Keratinocyte (primary cell): ENCODE measurements at regions not wholly inside any gene's neighbourhood (a gene's known extent, or its start where the extent isn't known, plus 50 kb on each side); places are given as distances from the start of the nearest gene placed in this dataset.

Experiments used
- DNase-seq: peaks from one replicate; pipeline ENCODE4 v3.0.0-alpha.2; 2011; ENCODE audit warnings: low read depth, missing footprints, low spot score
- FAIRE-seq: peaks from 2 replicates; lab custom pipeline; 2011; peaks lifted over from hg19 to GRCh38; lab: Jason Lieb, UNC
- H2AFZ ChIP-seq: 2 replicates; pipeline ENCODE4 v1.6.0; 2012; ENCODE audit warnings: low read length, control low read depth, inconsistent platforms; ENCODE audit not compliant: control insufficient read depth
- H3K27ac ChIP-seq: 2 replicates; pipeline ENCODE4 v1.5.1; 2011; ENCODE audit warnings: low read length; ENCODE audit not compliant: control insufficient read depth, insufficient read depth
- H3K27me3 ChIP-seq: 3 replicates; pipeline ENCODE4 v1.6.0; 2011; ENCODE audit warnings: low read length; ENCODE audit not compliant: control insufficient read depth, insufficient read depth; ENCODE audit errors: extremely low read depth
- H3K36me3 ChIP-seq, 2 experiments: 2 replicates in 1 of 2; 3 replicates in 1 of 2; pipeline ENCODE4 v1.5.1; 2011; ENCODE audit warnings: low read length in 2 of 2, mild to moderate bottlenecking in 1 of 2; ENCODE audit not compliant: control insufficient read depth in 2 of 2, insufficient read depth in 2 of 2; ENCODE audit errors: extremely low read depth in 1 of 2
- H3K4me1 ChIP-seq: 3 replicates; pipeline ENCODE4 v1.5.1; 2011; ENCODE audit warnings: low read length; ENCODE audit not compliant: control insufficient read depth, insufficient read depth; ENCODE audit errors: extremely low read depth
- H3K4me2 ChIP-seq: 3 replicates; pipeline ENCODE4 v1.6.0; 2011; ENCODE audit warnings: low read depth, low read length; ENCODE audit not compliant: control insufficient read depth, insufficient read depth; ENCODE audit errors: extremely low read depth
- H3K4me3 ChIP-seq, 3 experiments: fragments of 200-600 bp in 1 of 3; sonication (generic) in 1 of 3; 2 replicates in 2 of 3; 3 replicates in 1 of 3; pipeline ENCODE4 v1.5.1; 2011 to 2016; ENCODE audit warnings: low read length in 3 of 3, mild to moderate bottlenecking in 3 of 3, control low read depth in 2 of 3, inconsistent platforms in 1 of 3, low read depth in 1 of 3, mixed read lengths in 1 of 3, mixed run types in 1 of 3, moderate library complexity in 1 of 3; ENCODE audit not compliant: control insufficient read depth in 2 of 3, insufficient read depth in 2 of 3; ENCODE audit errors: extremely low read depth in 1 of 3
- H3K79me2 ChIP-seq: 2 replicates; pipeline ENCODE4 v1.6.0; 2012; ENCODE audit warnings: low read length; ENCODE audit not compliant: control insufficient read depth, insufficient read depth
- H3K9ac ChIP-seq: 3 replicates; pipeline ENCODE4 v1.6.0; 2011; ENCODE audit warnings: low read length; ENCODE audit not compliant: control insufficient read depth, insufficient read depth; ENCODE audit errors: extremely low read depth
- H3K9me1 ChIP-seq: 3 replicates; pipeline ENCODE4 v1.6.0; 2011; ENCODE audit warnings: low read length; ENCODE audit not compliant: control insufficient read depth, insufficient read depth; ENCODE audit errors: extremely low read depth
- H3K9me3 ChIP-seq: 2 replicates; pipeline ENCODE4 v1.5.1; 2012; ENCODE audit warnings: low read depth, low read length; ENCODE audit not compliant: control insufficient read depth
- H4K20me1 ChIP-seq: 3 replicates; pipeline ENCODE4 v1.6.0; 2011; ENCODE audit warnings: low read length; ENCODE audit not compliant: control insufficient read depth, insufficient read depth; ENCODE audit errors: extremely low read depth
- EZH2 ChIP-seq: IDR thresholded peaks from one replicate; pipeline ENCODE4 v1.6.1; 2012; ENCODE audit warnings: inconsistent platforms, mild to moderate bottlenecking, low read length, moderate library complexity
- dilution Hi-C: fragments of 300-500 bp; cut with MboI; formaldehyde crosslinking; loops from one replicate; pipeline ENCODE4 v1.7.0; 2020; ENCODE audit warnings: low sequenced_read_pairs; ENCODE audit not compliant: extremely low pct_ligation_motif_present
- TF ChIP-seq, protein P1 (sequence below), 3 experiments: IDR thresholded peaks in 1 of 3; conservative IDR thresholded peaks in 1 of 3; optimal IDR thresholded peaks in 1 of 3; 2 replicates in 2 of 3; 3 replicates in 1 of 3; pipeline versions ENCODE3 to v1.5.1; 2011; ENCODE audit warnings: low read length in 3 of 3, mild to moderate bottlenecking in 3 of 3, moderate library complexity in 2 of 3, control low read depth in 1 of 3, inconsistent platforms in 1 of 3; ENCODE audit not compliant: insufficient read depth in 2 of 3; ENCODE audit errors: extremely low read depth in 1 of 3

DNA sequence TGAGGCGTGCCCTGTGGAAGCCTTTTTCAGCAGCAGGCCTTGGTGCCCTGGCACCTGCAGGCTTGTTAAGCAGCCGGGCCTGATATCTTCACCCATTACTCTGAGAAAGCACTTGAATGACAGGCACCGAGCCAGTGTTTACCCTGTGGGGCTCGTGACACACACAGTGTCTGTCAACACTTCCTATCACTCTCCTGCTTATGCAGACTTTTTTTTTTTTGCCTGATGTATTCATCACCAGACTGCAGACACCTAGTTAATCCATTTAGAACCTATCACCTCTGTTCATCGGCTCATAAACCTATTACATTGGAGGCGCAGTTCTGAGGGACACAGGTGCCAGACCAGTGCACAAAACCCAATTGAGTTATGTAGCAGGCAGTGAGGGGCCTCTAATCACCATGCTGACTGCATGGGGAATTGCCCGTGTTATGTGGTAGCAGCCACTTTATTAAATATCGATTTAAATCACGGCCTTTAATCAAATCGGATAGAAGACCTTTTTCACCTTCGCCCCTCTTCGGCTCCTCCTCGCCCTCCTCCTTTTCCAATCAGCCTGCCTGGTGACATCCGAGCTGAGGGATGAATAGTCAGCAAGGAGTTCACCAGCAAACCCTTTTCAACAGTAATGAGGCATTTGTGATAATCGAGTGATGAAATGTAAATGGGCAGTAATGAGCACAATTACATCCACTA lies 962.9 kb upstream of the SLC35B3 start:
- dilution Hi-C loops, result no loop called here
- H3K4me2 ChIP-seq, result no peak overlapping the region
- no peak for FAIRE-seq
- no peaks in the 10 kb centered on the region for H4K20me1 ChIP-seq
- H3K79me2 ChIP-seq, result no peaks in the 10 kb centered on the region
- H2AFZ ChIP-seq, result no peak overlapping the region
- no peak overlapping the region for H3K27ac ChIP-seq
- H3K27me3 ChIP-seq, result no peaks in the 10 kb centered on the region
- no peaks in the 10 kb centered on the region for H3K9me3 ChIP-seq
- no peak for DNase-seq
- H3K9me1 ChIP-seq, result no peaks in the 10 kb centered on the region
- H3K4me1 ChIP-seq, result no peaks in the 10 kb centered on the region
- no peak overlapping the region for H3K4me3 ChIP-seq
- H3K36me3 ChIP-seq, result no peaks in the 10 kb centered on the region
- TF ChIP-seq, protein P1, sequence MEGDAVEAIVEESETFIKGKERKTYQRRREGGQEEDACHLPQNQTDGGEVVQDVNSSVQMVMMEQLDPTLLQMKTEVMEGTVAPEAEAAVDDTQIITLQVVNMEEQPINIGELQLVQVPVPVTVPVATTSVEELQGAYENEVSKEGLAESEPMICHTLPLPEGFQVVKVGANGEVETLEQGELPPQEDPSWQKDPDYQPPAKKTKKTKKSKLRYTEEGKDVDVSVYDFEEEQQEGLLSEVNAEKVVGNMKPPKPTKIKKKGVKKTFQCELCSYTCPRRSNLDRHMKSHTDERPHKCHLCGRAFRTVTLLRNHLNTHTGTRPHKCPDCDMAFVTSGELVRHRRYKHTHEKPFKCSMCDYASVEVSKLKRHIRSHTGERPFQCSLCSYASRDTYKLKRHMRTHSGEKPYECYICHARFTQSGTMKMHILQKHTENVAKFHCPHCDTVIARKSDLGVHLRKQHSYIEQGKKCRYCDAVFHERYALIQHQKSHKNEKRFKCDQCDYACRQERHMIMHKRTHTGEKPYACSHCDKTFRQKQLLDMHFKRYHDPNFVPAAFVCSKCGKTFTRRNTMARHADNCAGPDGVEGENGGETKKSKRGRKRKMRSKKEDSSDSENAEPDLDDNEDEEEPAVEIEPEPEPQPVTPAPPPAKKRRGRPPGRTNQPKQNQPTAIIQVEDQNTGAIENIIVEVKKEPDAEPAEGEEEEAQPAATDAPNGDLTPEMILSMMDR (optimal IDR thresholded peaks at IDR 0.05 in 1 of 3, IDR thresholded peaks at IDR 0.05 in 1 of 3, conservative IDR thresholded peaks at IDR 0.05 in 1 of 3; ENCODE audit: extremely low read depth in 1 of 3, insufficient read depth in 2 of 3, low read length in 3 of 3), result no peak
- TF ChIP-seq EZH2, result no peak
- no peak overlapping the region for H3K9ac ChIP-seq

- H3K36me3 ChIP-seq, result no peaks in the 10 kb centered on the region
- no peak overlapping the region for H3K4me3 ChIP-seq
- H3K9me1 ChIP-seq, result no peaks in the 10 kb centered on the region
- H3K4me2 ChIP-seq, result no peak overlapping the region
- H4K20me1 ChIP-seq, result no peaks in the 10 kb centered on the region
- no peaks in the 10 kb centered on the region for H3K4me1 ChIP-seq
- no peak overlapping the region for H2AFZ ChIP-seq
- no peak overlapping the region for H3K27ac ChIP-seq
- dilution Hi-C loops, result no loop called here
- H3K27me3 ChIP-seq, result no peaks in the 10 kb centered on the region
- TF ChIP-seq EZH2, result no peak
- TF ChIP-seq, protein P1 (optimal IDR thresholded peaks at IDR 0.05 in 1 of 3, IDR thresholded peaks at IDR 0.05 in 1 of 3, conservative IDR thresholded peaks at IDR 0.05 in 1 of 3; ENCODE audit: extremely low read depth in 1 of 3, insufficient read depth in 2 of 3, low read length in 3 of 3), result no peak
- no peaks in the 10 kb centered on the region for H3K9me3 ChIP-seq
- FAIRE-seq, result no peak
- no peaks in the 10 kb centered on the region for H3K79me2 ChIP-seq
- DNase-seq, result no peak
- H3K9ac ChIP-seq, result no peak overlapping the region
These were observed 953.3 kb upstream of the SLC35B3 start for GRCh38 chr6:9388596-9388995.
